MM.1S (cell line): ENCODE measurements at regions not wholly inside any gene's neighbourhood (a gene's known extent, or its start where the extent isn't known, plus 50 kb on each side); places are given as distances from the start of the nearest gene placed in this dataset.

Source experiments
- DNase-seq: peaks from one replicate; pipeline ENCODE4 v3.0.0-alpha.2; 2015
- H2AFZ ChIP-seq: fragments of 300-600 bp; sonication (generic); 2 replicates; pipeline ENCODE4 v1.6.0; 2016; ENCODE audit warnings: antibody characterized with exemption, low read length
- H3F3A ChIP-seq: fragments of 300-600 bp; sonication (generic); 2 replicates; pipeline ENCODE4 v1.6.1; 2016; ENCODE audit warnings: mild to moderate bottlenecking, antibody characterized with exemption, low read length, moderate library complexity, mixed read lengths; ENCODE audit not compliant: insufficient read depth
- H3K27ac ChIP-seq: fragments of 300-600 bp; sonication (generic); 2 replicates; pipeline ENCODE4 v1.5.1; 2016; ENCODE audit warnings: mild to moderate bottlenecking, low read length
- H3K27me3 ChIP-seq: fragments of 300-600 bp; sonication (generic); replicated peaks from 2 replicates; pipeline ENCODE4 v1.6.0; 2016; ENCODE audit warnings: low read length; ENCODE audit not compliant: insufficient read depth
- H3K36me3 ChIP-seq: fragments of 300-600 bp; sonication (generic); replicated peaks from 2 replicates; pipeline ENCODE4 v1.6.1; 2016; ENCODE audit warnings: mild to moderate bottlenecking, low read length, mixed read lengths; ENCODE audit not compliant: insufficient read depth
- H3K4me1 ChIP-seq: fragments of 300-600 bp; sonication (generic); 2 replicates; pipeline ENCODE4 v1.6.1; 2016; ENCODE audit warnings: low read length, mixed read lengths
- H3K4me2 ChIP-seq: fragments of 300-600 bp; sonication (generic); 2 replicates; pipeline ENCODE4 v1.6.0; 2016; ENCODE audit warnings: low read depth, low read length
- H3K4me3 ChIP-seq: fragments of 300-600 bp; sonication (generic); 2 replicates; pipeline ENCODE4 v1.5.1; 2016; ENCODE audit warnings: low read length, mixed read lengths
- H3K79me2 ChIP-seq: fragments of 300-600 bp; sonication (generic); 2 replicates; pipeline ENCODE4 v1.6.1; 2016; ENCODE audit warnings: mixed run types, low read length, mixed read lengths
- H3K9ac ChIP-seq: fragments of 300-600 bp; sonication (generic); 2 replicates; pipeline ENCODE4 v1.6.1; 2016; ENCODE audit warnings: low read length, mixed read lengths
- H3K9me2 ChIP-seq: fragments of 300-600 bp; sonication (generic); replicated peaks from 2 replicates; pipeline ENCODE4 v1.6.1; 2016; ENCODE audit warnings: mild to moderate bottlenecking, low read length, mixed read lengths; ENCODE audit not compliant: insufficient read depth
- H3K9me3 ChIP-seq: fragments of 300-600 bp; sonication (generic); replicated peaks from 2 replicates; pipeline ENCODE4 v1.6.1; 2016; ENCODE audit warnings: mild to moderate bottlenecking, low read length, mixed read lengths; ENCODE audit not compliant: insufficient read depth
- H4K20me1 ChIP-seq: fragments of 300-600 bp; sonication (generic); 2 replicates; pipeline ENCODE4 v1.6.1; 2016; ENCODE audit warnings: mild to moderate bottlenecking, low read length, moderate library complexity, mixed read lengths; ENCODE audit not compliant: insufficient read depth
- CTCF ChIP-seq: fragments of 300-600 bp; sonication (generic); IDR thresholded peaks from 2 replicates; pipeline ENCODE4 v1.5.1; 2016; ENCODE audit warnings: antibody characterized with exemption, low read length, mixed read lengths
- EZH2 ChIP-seq: fragments of 300-600 bp; sonication (generic); optimal IDR thresholded peaks from 2 replicates; pipeline ENCODE3; 2017; ENCODE audit warnings: low read depth, mild to moderate bottlenecking, antibody characterized with exemption, low read length, mixed read lengths
- EZH2phosphoT487 ChIP-seq: fragments of 300-600 bp; sonication (generic); IDR thresholded peaks from 2 replicates; pipeline ENCODE4 v1.6.1; 2018; ENCODE audit warnings: antibody characterized with exemption, low read length

GRCh38 chr14:85056267-85056666, 473.7 kb upstream of the FLRT2 start:
- peaks cover 18% of the 10 kb centered on the region for H3K27me3 ChIP-seq
- H3K9me2 ChIP-seq: no peaks in the 10 kb centered on the region
- H3K9me3 ChIP-seq: no peaks in the 10 kb centered on the region
- no peak overlapping the region for H3K4me2 ChIP-seq
- no peak overlapping the region for H3K27ac ChIP-seq
- DNase-seq: no peak
- no peak overlapping the region for H3K4me3 ChIP-seq
- no peaks in the 10 kb centered on the region for H3K36me3 ChIP-seq
- no peak overlapping the region for H3K9ac ChIP-seq
- TF ChIP-seq EZH2phosphoT487 (no peak), EZH2 (no peak), CTCF (no peak)
- H2AFZ ChIP-seq: no peak overlapping the region
- no peaks in the 10 kb centered on the region for H3F3A ChIP-seq
- H4K20me1 ChIP-seq: no peaks in the 10 kb centered on the region
- no peaks in the 10 kb centered on the region for H3K4me1 ChIP-seq
- no peaks in the 10 kb centered on the region for H3K79me2 ChIP-seq

GRCh38 chr14:85057221-85057620, 472.7 kb upstream of the FLRT2 start:
- Histone ChIP-seq H3K9ac (no peak overlapping the region), H3K4me1 (no peaks in the 10 kb centered on the region), H3K4me3 (no peak overlapping the region), H3K27ac (no peak overlapping the region), H3K36me3 (no peaks in the 10 kb centered on the region), H4K20me1 (no peaks in the 10 kb centered on the region), H3K27me3 (peaks cover 8% of the 10 kb centered on the region), H3K79me2 (no peaks in the 10 kb centered on the region), H3K9me2 (no peaks in the 10 kb centered on the region), H2AFZ (no peak overlapping the region), H3F3A (no peaks in the 10 kb centered on the region), H3K9me3 (no peaks in the 10 kb centered on the region), H3K4me2 (no peak overlapping the region)
- DNase-seq: no peak
- TF ChIP-seq EZH2 (no peak), EZH2phosphoT487 (no peak), CTCF (no peak)

- no peaks in the 10 kb centered on the region for H3K36me3 ChIP-seq
- H4K20me1 ChIP-seq: no peaks in the 10 kb centered on the region
- no peak overlapping the region for H3K27ac ChIP-seq
- H2AFZ ChIP-seq: no peak overlapping the region
- TF ChIP-seq EZH2phosphoT487 (no peak), EZH2 (no peak), CTCF (no peak)
- peaks cover under 1% of the 10 kb centered on the region for H3K27me3 ChIP-seq
- DNase-seq: no peak
- H3K9me2 ChIP-seq: no peaks in the 10 kb centered on the region
- no peak overlapping the region for H3K4me2 ChIP-seq
- no peaks in the 10 kb centered on the region for H3K9me3 ChIP-seq
- no peaks in the 10 kb centered on the region for H3K4me1 ChIP-seq
- H3K79me2 ChIP-seq: no peaks in the 10 kb centered on the region
- H3K9ac ChIP-seq: no peak overlapping the region
- no peaks in the 10 kb centered on the region for H3F3A ChIP-seq
- H3K4me3 ChIP-seq: no peak overlapping the region
Measured at GRCh38 chr14:85058150-85058549, 471.8 kb upstream of the FLRT2 start.
